ENCODE measurements at regions not wholly inside any gene's neighbourhood (a gene's known extent, or its start where the extent isn't known, plus 50 kb on each side); places are given as distances from the start of the nearest gene placed in this dataset.

GRCh38 chr15:25236861-25237155, 202.0 kb downstream of the UBE3A start:
- Histone ChIP-seq H2BK5ac (ENCODE audit: low read depth, low read length, poor library complexity, severe bottlenecking) (no peak overlapping the region), H3K56ac (ENCODE audit: extremely low read depth, insufficient read depth, low read length) (no peak overlapping the region), H4K91ac (ENCODE audit: insufficient read depth, low read depth, low read length) (no peak overlapping the region), H2AK9ac (replicated peaks; ENCODE audit: low read depth, low read length, poor library complexity) (no peak overlapping the region), H3K9me1 (ENCODE audit: insufficient read depth, low read length) (no peaks in the 10 kb centered on the region), H3K9me3 (ENCODE audit: control insufficient read depth, insufficient read depth, low read length) (peaks cover 74% of the 10 kb centered on the region), H4K5ac (ENCODE audit: low read depth, low read length) (no peak overlapping the region), H3K4me3 (ENCODE audit: insufficient read depth, low read depth, low read length) (no peak overlapping the region), H2AK5ac (ENCODE audit: low read depth, low read length) (no peak overlapping the region), H3K27ac (ENCODE audit: insufficient read depth, low read length) (no peak overlapping the region), H4K8ac (ENCODE audit: low read depth in 2 of 2, low read length in 2 of 2) (no peak overlapping the region), H3K79me1 (ENCODE audit: low read depth in 1 of 2, low read length in 2 of 2) (no peaks in the 10 kb centered on the region), H3K36me3 (ENCODE audit: control insufficient read depth, insufficient read depth, low read length) (no peaks in the 10 kb centered on the region), H3K4me2 (ENCODE audit: low read depth, low read length) (no peak overlapping the region), H3K4ac (ENCODE audit: low read depth, low read length) (no peak overlapping the region), H2BK120ac (ENCODE audit: low read depth, low read length) (no peak overlapping the region), H3K23ac (ENCODE audit: low read depth, low read length) (no peak overlapping the region), H3K27me3 (ENCODE audit: control insufficient read depth, insufficient read depth, low read length) (no peaks in the 10 kb centered on the region), H3K14ac (replicated peaks; ENCODE audit: low read depth, low read length) (no peak overlapping the region), H3K4me1 (ENCODE audit: control insufficient read depth, insufficient read depth, low read length) (no peaks in the 10 kb centered on the region), H4K20me1 (ENCODE audit: insufficient read depth, low read length) (no peaks in the 10 kb centered on the region), H3K18ac (ENCODE audit: low read depth, low read length) (no peak overlapping the region), H2AFZ (replicated peaks; ENCODE audit: low read length, poor library complexity) (no peak overlapping the region), H2BK20ac (ENCODE audit: low read depth, low read length) (no peak overlapping the region), H3K9ac (ENCODE audit: low read depth, low read length) (no peak overlapping the region), H2BK15ac (ENCODE audit: low read depth, low read length) (no peak overlapping the region)
- in situ Hi-C loops (cut with MboI; ENCODE audit: low sequenced_read_pairs) (no loop called here), dilution Hi-C loops (cut with HindIII; ENCODE audit: low sequenced_read_pairs, unreplicated experiment) (no loop called here), intact Hi-C loops (cut with micrococcal nuclease) (no loop called here)
- ChIA-PET CTCF (no interaction called here), POLR2A (ENCODE audit: unreplicated experiment) (no interaction called here)
- DNase-seq, result no peak
- no peak for ATAC-seq (ENCODE audit: low read depth)
- no TSS peak for BruUV-seq (replicated peaks)
- 86% methylated on average over 2 of the region's 3 CpGs; no CpG with 5 or more reads in 1 of the 2 experiments for WGBS, 2 experiments (ENCODE audit: extremely low coverage in 2 of 2, insufficient read length in 1 of 2)
- TF ChIP-seq RAD21 (IDR thresholded peaks at IDR 0.05; ENCODE audit: low read length) (no peak), RCOR1 (IDR thresholded peaks at IDR 0.05; ENCODE audit: insufficient replicate concordance, low read length) (no peak), CTCF (conservative IDR thresholded peaks at IDR 0.05; ENCODE audit: low read depth, low read length) (no peak), ELK1 (IDR thresholded peaks at IDR 0.05; ENCODE audit: borderline replicate concordance, low read depth, low read length) (no peak), POLR2A (IDR thresholded peaks at IDR 0.05; ENCODE audit: low read depth, low read length) (no peak), MAFK (IDR thresholded peaks at IDR 0.05; ENCODE audit: low read depth, low read length) (no peak), NFE2L2 (IDR thresholded peaks at IDR 0.05; ENCODE audit: low read depth, low read length) (no peak), SMC3 (IDR thresholded peaks at IDR 0.05; ENCODE audit: low read depth, low read length) (no peak), CEBPB (IDR thresholded peaks at IDR 0.05; ENCODE audit: low read depth, low read length) (no peak), CHD1 (IDR thresholded peaks at IDR 0.05; ENCODE audit: low read depth, low read length) (no peak), USF2 (IDR thresholded peaks at IDR 0.05; ENCODE audit: low read depth, low read length) (no peak), BHLHE40 (IDR thresholded peaks at IDR 0.05; ENCODE audit: low read depth, low read length) (no peak), MAZ (IDR thresholded peaks at IDR 0.05; ENCODE audit: borderline replicate concordance, low read depth, low read length) (no peak), FOS (IDR thresholded peaks at IDR 0.05; ENCODE audit: low read depth, low read length) (no peak), MXI1 (IDR thresholded peaks at IDR 0.05; ENCODE audit: borderline replicate concordance, low read depth, low read length) (no peak)
